CD8-positive, alpha-beta memory T cell (primary cell): ENCODE measurements at regions not wholly inside any gene's neighbourhood (a gene's known extent, or its start where the extent isn't known, plus 50 kb on each side); places are given as distances from the start of the nearest gene placed in this dataset.
"Not testable (repeated sequence)": the region's sequence is repeated elsewhere in the genome, so short reads cannot be mapped to it uniquely, and the experiment has no call there.

Source experiments
- CTCF ChIA-PET: fragments of 350-600 bp; sonication (Branson Sonifier 250); formaldehyde crosslinking; loops from one replicate; lab custom pipeline; 2021; ENCODE audit warnings: antibody characterized with exemption; lab: Charles Lee
- POLR2A ChIA-PET: fragments of 350-600 bp; sonication (Branson Sonifier 250); formaldehyde crosslinking; loops from one replicate; lab custom pipeline; 2021; ENCODE audit warnings: antibody characterized with exemption; lab: Charles Lee
- DNase-seq, 5 donors: peaks; one replicate each; pipeline versions ENCODE4 v3.0.0 to v3.0.0-alpha.2; 2020 to 2022; ENCODE audit warnings: mixed read lengths in 1 of 5
- H3K27ac ChIP-seq: one replicate; pipeline ENCODE4 v1.7.0; 2013; ENCODE audit warnings: low read depth, mild to moderate bottlenecking, low read length, moderate library complexity
- H3K27me3 ChIP-seq: 2 replicates; pipeline ENCODE4 v1.7.0; 2013; ENCODE audit warnings: low read length, mild to moderate bottlenecking; ENCODE audit not compliant: insufficient read depth, poor library complexity, severe bottlenecking
- H3K36me3 ChIP-seq: 2 replicates; pipeline ENCODE4 v1.7.0; 2013; ENCODE audit warnings: mild to moderate bottlenecking, low read length, moderate library complexity; ENCODE audit not compliant: insufficient read depth
- H3K4me1 ChIP-seq: 2 replicates; pipeline ENCODE4 v1.7.0; 2013; ENCODE audit warnings: mild to moderate bottlenecking, low read length, moderate library complexity; ENCODE audit not compliant: insufficient read depth
- H3K4me3 ChIP-seq: 2 replicates; pipeline ENCODE4 v1.7.0; 2013; ENCODE audit warnings: mild to moderate bottlenecking, low read length
- H3K9me3 ChIP-seq: 2 replicates; pipeline ENCODE4 v1.7.0; 2013; ENCODE audit warnings: mild to moderate bottlenecking, low read length
- H3K27ac Mint-ChIP-seq, 8 donors: one replicate each; pipeline ENCODE4 v1.8.0; 2020 to 2021; ENCODE audit warnings: mixed read lengths in 8 of 8, mild to moderate bottlenecking in 6 of 8, inconsistent platforms in 3 of 8, moderate library complexity in 3 of 8
- H3K27me3 Mint-ChIP-seq, 2 donors: one replicate each; pipeline ENCODE4 v1.8.0; 2020 to 2021; ENCODE audit warnings: mixed read lengths in 2 of 2, mild to moderate bottlenecking in 1 of 2, moderate library complexity in 1 of 2
- H3K36me3 Mint-ChIP-seq, 3 donors: one replicate each; pipeline ENCODE4 v1.8.0; 2020 to 2021; ENCODE audit warnings: mixed read lengths in 3 of 3, inconsistent platforms in 1 of 3, mild to moderate bottlenecking in 1 of 3
- H3K4me1 Mint-ChIP-seq, 3 donors: one replicate each; pipeline ENCODE4 v1.8.0; 2020 to 2021; ENCODE audit warnings: mixed read lengths in 3 of 3, inconsistent platforms in 1 of 3, mild to moderate bottlenecking in 1 of 3
- H3K4me3 Mint-ChIP-seq, 7 donors: one replicate each; pipeline ENCODE4 v1.8.0; 2020 to 2021; ENCODE audit warnings: mixed read lengths in 7 of 7, mild to moderate bottlenecking in 6 of 7, moderate library complexity in 4 of 7, inconsistent platforms in 2 of 7
- H3K9me3 Mint-ChIP-seq, 5 donors: one replicate each; pipeline ENCODE4 v1.8.0; 2020 to 2022; ENCODE audit warnings: mixed read lengths in 5 of 5, mild to moderate bottlenecking in 3 of 5, moderate library complexity in 2 of 5, inconsistent platforms in 1 of 5

DNA sequence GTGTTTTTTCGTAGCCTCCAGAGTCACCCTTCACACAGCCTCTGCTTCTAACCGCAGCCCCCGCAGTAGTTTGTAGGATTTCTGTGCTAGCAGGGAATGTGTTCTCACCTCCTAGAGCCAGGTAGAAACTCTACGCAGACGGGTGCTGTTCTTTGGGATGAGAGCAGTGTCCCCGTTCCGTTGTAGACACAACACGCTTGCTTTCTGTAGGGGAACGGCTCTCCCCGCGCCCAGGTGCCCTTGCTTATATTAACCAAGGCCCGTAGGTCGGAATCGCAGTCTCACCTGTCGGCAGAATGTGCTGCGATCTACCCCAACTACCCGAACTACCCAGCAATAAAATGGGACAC, 111.8 kb upstream of the NBPF11 start:
- ChIA-PET POLR2A (interaction anchor here (0.9 kb wide), 1 partner anchor 70 kb away, joined by 4 read pairs; no protein-coding TSS in a partner anchor), CTCF (interaction anchor here (0.8 kb wide), 1 partner anchor 82 kb away, joined by 3 read pairs; no protein-coding TSS in a partner anchor)
- Mint-ChIP-seq H3K36me3 (peaks cover 0 to 8% (median 0%) of the 10 kb centered on the region in 3 donors), H3K9me3 (no peaks in the 10 kb centered on the region), H3K27ac (peak overlapping the region; percentile 80 to 98 (median 94)), H3K4me3 (peak overlapping the region; percentile 90 to 96 (median 95)), H3K4me1 (peaks cover 8 to 20% (median 17%) of the 10 kb centered on the region in 3 donors), H3K27me3 (peaks cover 0 to 6% of the 10 kb centered on the region in 2 donors)
- Histone ChIP-seq H3K9me3 (no peaks in the 10 kb centered on the region), H3K36me3 (no peaks in the 10 kb centered on the region), H3K4me3 (peak overlapping the region; percentile 89), H3K27me3 (no peaks in the 10 kb centered on the region), H3K27ac (peak overlapping the region; percentile 76), H3K4me1 (peaks cover 4% of the 10 kb centered on the region)
- peak in 1 of 5 donors; percentile 47 for DNase-seq

DNA sequence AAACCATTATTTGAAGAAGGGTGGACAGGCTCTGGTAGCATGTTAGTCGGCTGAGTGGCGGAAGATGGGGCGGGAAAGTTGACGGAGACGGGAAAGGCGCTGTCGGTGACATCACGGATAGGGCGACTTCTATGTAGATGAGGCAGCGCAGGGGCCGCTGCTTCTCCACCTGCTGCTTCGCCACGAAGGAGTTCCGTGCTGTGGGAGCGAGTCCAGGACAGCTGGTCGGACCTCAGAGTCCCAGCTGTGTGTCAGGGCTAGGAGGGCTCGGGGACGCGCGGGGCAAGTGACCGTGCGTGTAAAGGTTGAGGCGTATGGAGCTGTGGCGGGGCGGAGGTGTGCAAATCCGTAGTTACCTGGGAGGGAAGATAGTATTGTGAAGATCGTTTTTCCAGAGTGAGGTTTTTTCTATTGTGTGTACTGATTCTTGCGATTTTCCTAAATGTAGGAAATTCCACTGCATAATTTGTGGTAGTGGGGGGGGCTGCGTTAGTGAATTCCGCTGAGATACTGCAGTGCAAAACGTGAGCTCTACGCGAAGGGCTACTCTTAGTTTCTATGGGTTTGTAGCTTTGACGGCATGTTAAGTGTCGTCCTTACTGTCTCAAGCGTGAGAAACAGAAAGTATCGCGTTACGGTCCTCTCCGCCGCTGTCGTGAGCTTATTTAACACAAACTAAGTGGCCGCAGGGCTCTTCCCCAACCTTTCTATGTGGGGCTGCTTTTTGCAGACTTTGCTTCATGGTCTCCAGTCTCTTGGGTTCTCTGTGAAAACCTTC, 111.2 kb upstream of the NBPF11 start:
- Mint-ChIP-seq H3K4me3 (peak overlapping the region; percentile 90 to 96 (median 95)), H3K27me3 (peaks cover 0 to 6% of the 10 kb centered on the region in 2 donors), H3K36me3 (peaks cover 0 to 8% (median 0%) of the 10 kb centered on the region in 3 donors), H3K27ac (peak overlapping the region; percentile 80 to 98 (median 94)), H3K9me3 (no peaks in the 10 kb centered on the region), H3K4me1 (peaks cover 8 to 20% (median 17%) of the 10 kb centered on the region in 3 donors)
- no peaks in the 10 kb centered on the region for H3K27me3 ChIP-seq
- DNase-seq = peak; percentile 7 to 72 (median 57)
- H3K9me3 ChIP-seq = no peaks in the 10 kb centered on the region
- H3K36me3 ChIP-seq = no peaks in the 10 kb centered on the region
- H3K27ac ChIP-seq = peak overlapping the region; percentile 76
- ChIA-PET CTCF (interaction anchor here (0.8 kb wide), 1 partner anchor 83 kb away, joined by 3 read pairs; no protein-coding TSS in a partner anchor), POLR2A (interaction anchor here (0.9 kb wide), 1 partner anchor 71 kb away, joined by 4 read pairs; no protein-coding TSS in a partner anchor)
- H3K4me1 ChIP-seq = peaks cover 4% of the 10 kb centered on the region
- peak overlapping the region; percentile 89 for H3K4me3 ChIP-seq

- DNase-seq, H3K4me1 ChIP-seq, H3K36me3 Mint-ChIP-seq, H3K36me3 ChIP-seq, H3K9me3 Mint-ChIP-seq, H3K27me3 Mint-ChIP-seq, H3K4me3 ChIP-seq, POLR2A ChIA-PET, H3K27ac ChIP-seq, H3K27me3 ChIP-seq, H3K9me3 ChIP-seq: not testable (repeated sequence)
- Mint-ChIP-seq H3K4me1 (peaks cover 8 to 20% (median 17%) of the 10 kb centered on the region in 3 donors), H3K4me3 (peak overlapping the region in 2 of 7 donors; percentile 28 to 90), H3K27ac (peak overlapping the region in 5 of 8 donors; percentile 20 to 96 (median 44))
- CTCF ChIA-PET = interaction anchor here (1.3 kb wide), 1 partner anchor 15 kb away, joined by 3 read pairs; no protein-coding TSS in a partner anchor
Observed at GRCh38 chr1:148261684-148262083, 109.6 kb upstream of the NBPF11 start.

GRCh38 chr1:148257886-148258285, 105.8 kb upstream of the NBPF11 start:
- POLR2A ChIA-PET, H3K27me3 ChIP-seq, H3K36me3 ChIP-seq, H3K27ac Mint-ChIP-seq, H3K36me3 Mint-ChIP-seq, H3K4me1 ChIP-seq, CTCF ChIA-PET, H3K4me3 Mint-ChIP-seq, H3K9me3 ChIP-seq, H3K9me3 Mint-ChIP-seq, H3K27ac ChIP-seq, DNase-seq, H3K4me3 ChIP-seq: not testable (repeated sequence)
- peaks cover 0 to 10% (median 6%) of the 10 kb centered on the region in 3 donors for H3K4me1 Mint-ChIP-seq
- H3K27me3 Mint-ChIP-seq = peaks cover 5 to 12% of the 10 kb centered on the region in 2 donors

- H3K27me3 Mint-ChIP-seq = peaks cover 5 to 10% of the 10 kb centered on the region in 2 donors
- H3K4me3 Mint-ChIP-seq, H3K9me3 Mint-ChIP-seq, H3K4me1 Mint-ChIP-seq, H3K36me3 ChIP-seq, H3K9me3 ChIP-seq, H3K27me3 ChIP-seq, CTCF ChIA-PET, H3K27ac ChIP-seq, H3K27ac Mint-ChIP-seq, H3K4me1 ChIP-seq, POLR2A ChIA-PET, H3K36me3 Mint-ChIP-seq, H3K4me3 ChIP-seq: not testable (repeated sequence)
- DNase-seq = peak in 3 of 5 donors; percentile 15 to 46 (median 18)
Observed at GRCh38 chr1:148254611-148255429, 102.7 kb upstream of the NBPF11 start.

DNA sequence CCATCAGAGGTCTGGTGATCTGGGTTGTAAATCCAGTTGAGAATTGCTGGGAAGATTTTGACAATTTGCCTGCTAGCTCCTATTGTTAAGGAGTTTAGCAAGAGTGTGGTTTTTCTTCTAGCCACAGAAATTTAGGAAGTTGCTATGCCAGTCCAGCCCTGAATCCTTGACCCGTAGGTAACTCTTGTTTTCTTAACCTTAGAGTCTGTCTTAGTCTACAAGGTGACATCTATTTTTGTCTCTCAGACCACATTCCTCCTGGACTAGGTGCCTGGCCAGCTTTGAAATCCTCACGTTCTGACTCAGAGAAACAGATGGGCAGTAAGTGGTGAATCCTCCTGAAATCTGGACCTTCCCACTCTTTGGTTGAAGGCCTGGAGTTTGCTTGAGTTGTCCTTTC, 101.7 kb upstream of the NBPF11 start:
- DNase-seq, POLR2A ChIA-PET, H3K36me3 ChIP-seq, H3K27me3 ChIP-seq, H3K4me1 Mint-ChIP-seq, H3K36me3 Mint-ChIP-seq, H3K4me3 Mint-ChIP-seq, H3K27me3 Mint-ChIP-seq, H3K4me1 ChIP-seq, H3K27ac ChIP-seq, H3K9me3 ChIP-seq, H3K4me3 ChIP-seq, CTCF ChIA-PET, H3K27ac Mint-ChIP-seq, H3K9me3 Mint-ChIP-seq: not testable (repeated sequence)

DNA sequence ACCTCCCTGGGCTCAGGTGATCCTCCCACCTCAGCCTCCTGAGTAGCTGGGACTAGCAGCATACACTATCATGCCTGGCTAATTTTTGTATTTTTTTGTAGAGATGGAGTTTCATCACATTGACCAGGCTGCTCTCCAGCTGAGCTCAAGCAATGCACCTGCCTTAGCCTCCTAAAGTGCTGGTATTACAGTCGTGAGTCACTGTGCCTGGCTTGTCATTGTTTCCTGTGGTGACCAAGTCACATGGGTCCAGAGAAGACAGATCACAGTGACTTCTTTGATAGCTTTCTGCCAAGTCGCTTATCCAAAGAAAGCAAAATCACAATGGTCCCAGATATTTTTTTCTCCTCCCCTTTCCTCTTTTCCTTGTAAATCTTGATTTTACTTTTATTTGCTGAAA, 96.7 kb upstream of the NBPF11 start:
- H3K4me3 ChIP-seq, H3K4me1 Mint-ChIP-seq, H3K27me3 Mint-ChIP-seq, H3K36me3 ChIP-seq, H3K27me3 ChIP-seq, POLR2A ChIA-PET, H3K27ac Mint-ChIP-seq, DNase-seq, H3K4me1 ChIP-seq, CTCF ChIA-PET, H3K9me3 Mint-ChIP-seq, H3K4me3 Mint-ChIP-seq, H3K36me3 Mint-ChIP-seq, H3K27ac ChIP-seq, H3K9me3 ChIP-seq: not testable (repeated sequence)

DNA sequence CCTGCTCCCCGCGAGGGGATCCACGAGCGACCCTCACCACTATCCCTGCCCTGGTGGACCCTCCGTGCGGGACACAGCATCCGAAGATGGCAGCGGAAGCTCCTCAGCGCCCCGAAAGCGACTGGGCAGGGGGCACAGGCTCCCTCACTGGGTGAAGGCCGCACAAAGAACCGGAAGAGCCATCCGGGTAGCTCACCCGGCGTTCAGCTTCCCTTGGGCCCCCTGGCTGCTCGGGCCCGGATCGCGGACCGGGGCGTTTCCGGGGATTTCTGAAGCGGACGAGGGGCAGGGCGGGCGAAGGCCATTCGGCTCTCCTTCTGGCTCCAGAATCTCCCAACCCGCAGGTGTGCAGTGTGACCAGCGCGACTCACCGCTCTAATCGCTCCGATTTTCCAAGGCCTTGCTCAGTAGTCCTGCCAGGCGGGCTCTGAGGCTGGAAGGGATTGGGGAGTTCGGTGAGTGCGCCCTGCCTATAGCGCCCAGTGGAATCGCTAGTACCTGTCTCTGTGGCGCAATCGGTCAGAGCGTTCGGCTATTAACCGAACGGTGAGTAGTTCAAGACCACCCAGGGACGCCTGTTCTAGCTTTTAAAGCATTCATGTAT, 94.3 kb upstream of the NBPF11 start:
- H3K4me1 ChIP-seq, H3K4me3 ChIP-seq, H3K27me3 ChIP-seq, CTCF ChIA-PET, H3K27ac Mint-ChIP-seq, H3K27me3 Mint-ChIP-seq, H3K36me3 Mint-ChIP-seq, POLR2A ChIA-PET, DNase-seq, H3K9me3 ChIP-seq, H3K4me1 Mint-ChIP-seq, H3K27ac ChIP-seq, H3K36me3 ChIP-seq, H3K4me3 Mint-ChIP-seq, H3K9me3 Mint-ChIP-seq: not testable (repeated sequence)
